Calu3 (cell line): ENCODE measurements at regions not wholly inside any gene's neighbourhood (a gene's known extent, or its start where the extent isn't known, plus 50 kb on each side); places are given as distances from the start of the nearest gene placed in this dataset.

Experiments
- BruUV-seq: library from RNA; stranded (reverse); fragments of 400-500 nt; replicated peaks from 2 replicates; lab custom pipeline; 2021; lab: Mats Ljungman, UMichigan
- CTCF ChIA-PET: fragments of 300-600 bp; sonication (Branson Sonifier 250); formaldehyde crosslinking; loops from one replicate; lab custom pipeline; 2022; ENCODE audit warnings: antibody characterized with exemption; lab: Charles Lee
- DNase-seq: peaks from one replicate; pipeline ENCODE4 v3.0.0; 2022
- H3K27ac Mint-ChIP-seq: one replicate; pipeline ENCODE4 v1.8.0; 2022; ENCODE audit warnings: mixed read lengths; ENCODE audit not compliant: unreplicated experiment
- H3K27me3 Mint-ChIP-seq: one replicate; pipeline ENCODE4 v1.8.0; 2022; ENCODE audit warnings: mixed read lengths; ENCODE audit not compliant: unreplicated experiment
- H3K36me3 Mint-ChIP-seq: one replicate; pipeline ENCODE4 v1.8.0; 2022; ENCODE audit warnings: mild to moderate bottlenecking, moderate library complexity, mixed read lengths; ENCODE audit not compliant: insufficient read depth, unreplicated experiment
- H3K4me1 Mint-ChIP-seq: one replicate; pipeline ENCODE4 v1.8.0; 2022; ENCODE audit warnings: mild to moderate bottlenecking, low read depth, mixed read lengths; ENCODE audit not compliant: unreplicated experiment
- H3K4me3 Mint-ChIP-seq: one replicate; pipeline ENCODE4 v1.8.0; 2022; ENCODE audit warnings: mild to moderate bottlenecking, low read depth, moderate library complexity, mixed read lengths; ENCODE audit not compliant: unreplicated experiment
- H3K9me3 Mint-ChIP-seq: one replicate; pipeline ENCODE4 v1.8.0; 2022; ENCODE audit warnings: low read depth, mixed read lengths; ENCODE audit not compliant: unreplicated experiment
- CTCF ChIP-seq: fragments of 200-600 bp; IDR thresholded peaks from one replicate; pipeline ENCODE4 v1.8.0; 2022; ENCODE audit warnings: antibody characterized with exemption; ENCODE audit not compliant: unreplicated experiment
- intact Hi-C: fragments of 100-400 bp; cut with micrococcal nuclease; formaldehyde crosslinking; loops from one replicate; pipeline ENCODE4 v1.10.0; 2022; ENCODE audit not compliant: unreplicated experiment

- H3K4me1 Mint-ChIP-seq = peaks cover 31% of the 10 kb centered on the region
- peaks cover 3% of the 10 kb centered on the region for H3K9me3 Mint-ChIP-seq
- H3K27me3 Mint-ChIP-seq = no peaks in the 10 kb centered on the region
- no peak for DNase-seq
- H3K27ac Mint-ChIP-seq = no peak overlapping the region
- CTCF ChIA-PET = no interaction called here
- BruUV-seq = no TSS peak
- H3K36me3 Mint-ChIP-seq = no peaks in the 10 kb centered on the region
- intact Hi-C loops = loop anchor here (5.0 kb wide), 1 partner anchor 277 kb away; no protein-coding TSS in a partner anchor
- no peak overlapping the region for H3K4me3 Mint-ChIP-seq
- no peak for TF ChIP-seq CTCF
Measured at GRCh38 chr20:12289465-12289864, 371.8 kb downstream of the BTBD3 start.

- intact Hi-C loops = no loop called here
- Mint-ChIP-seq H3K27me3 (no peaks in the 10 kb centered on the region), H3K27ac (no peak overlapping the region), H3K9me3 (peaks cover 3% of the 10 kb centered on the region), H3K4me1 (peaks cover 31% of the 10 kb centered on the region), H3K36me3 (no peaks in the 10 kb centered on the region), H3K4me3 (no peak overlapping the region)
- no peak for TF ChIP-seq CTCF
- CTCF ChIA-PET = no interaction called here
- no peak for DNase-seq
- no TSS peak for BruUV-seq
Measured at GRCh38 chr20:12291386-12291785, 373.7 kb downstream of the BTBD3 start.

GRCh38 chr20:12293900-12294299 lies 376.2 kb downstream of the BTBD3 start:
- intact Hi-C loops = no loop called here
- DNase-seq = no peak
- H3K36me3 Mint-ChIP-seq = no peaks in the 10 kb centered on the region
- TF ChIP-seq CTCF = no peak
- H3K27ac Mint-ChIP-seq = no peak overlapping the region
- H3K9me3 Mint-ChIP-seq = peaks cover 2% of the 10 kb centered on the region
- peaks cover 9% of the 10 kb centered on the region for H3K4me1 Mint-ChIP-seq
- H3K4me3 Mint-ChIP-seq = no peak overlapping the region
- CTCF ChIA-PET = no interaction called here
- BruUV-seq = no TSS peak
- no peaks in the 10 kb centered on the region for H3K27me3 Mint-ChIP-seq

- no peaks in the 10 kb centered on the region for H3K27me3 Mint-ChIP-seq
- no peak for TF ChIP-seq CTCF
- H3K27ac Mint-ChIP-seq = no peak overlapping the region
- no peak for DNase-seq
- intact Hi-C loops = no loop called here
- no peaks in the 10 kb centered on the region for H3K36me3 Mint-ChIP-seq
- peaks cover 1% of the 10 kb centered on the region for H3K4me1 Mint-ChIP-seq
- no TSS peak for BruUV-seq
- H3K9me3 Mint-ChIP-seq = no peaks in the 10 kb centered on the region
- H3K4me3 Mint-ChIP-seq = no peak overlapping the region
- CTCF ChIA-PET = no interaction called here
Measured at GRCh38 chr20:12294678-12295077, 377.0 kb downstream of the BTBD3 start.
